ENCODE measurements at regions not wholly inside any gene's neighbourhood (a gene's known extent, or its start where the extent isn't known, plus 50 kb on each side); places are given as distances from the start of the nearest gene placed in this dataset.

DNA sequence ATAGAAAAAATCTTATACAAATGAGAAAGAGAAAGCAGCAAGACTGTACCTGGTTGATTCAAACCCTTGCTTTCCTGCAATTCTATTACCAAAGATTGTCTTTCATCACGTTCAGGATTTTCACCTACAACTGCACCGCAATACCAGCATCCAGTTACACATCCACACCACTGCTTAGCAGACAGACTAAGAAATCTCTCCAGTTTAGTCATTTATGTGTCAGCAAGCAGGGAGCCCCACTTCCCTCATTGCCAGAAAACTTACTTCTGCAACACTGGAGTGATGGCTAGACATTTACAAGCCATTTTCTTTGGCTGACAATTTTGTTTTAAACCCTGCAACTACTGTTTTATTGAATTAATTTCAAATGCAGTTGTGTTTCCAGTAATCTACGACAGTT is 359.6 kb upstream of the MEOX2 start:
- TF ChIP-seq, protein P1, sequence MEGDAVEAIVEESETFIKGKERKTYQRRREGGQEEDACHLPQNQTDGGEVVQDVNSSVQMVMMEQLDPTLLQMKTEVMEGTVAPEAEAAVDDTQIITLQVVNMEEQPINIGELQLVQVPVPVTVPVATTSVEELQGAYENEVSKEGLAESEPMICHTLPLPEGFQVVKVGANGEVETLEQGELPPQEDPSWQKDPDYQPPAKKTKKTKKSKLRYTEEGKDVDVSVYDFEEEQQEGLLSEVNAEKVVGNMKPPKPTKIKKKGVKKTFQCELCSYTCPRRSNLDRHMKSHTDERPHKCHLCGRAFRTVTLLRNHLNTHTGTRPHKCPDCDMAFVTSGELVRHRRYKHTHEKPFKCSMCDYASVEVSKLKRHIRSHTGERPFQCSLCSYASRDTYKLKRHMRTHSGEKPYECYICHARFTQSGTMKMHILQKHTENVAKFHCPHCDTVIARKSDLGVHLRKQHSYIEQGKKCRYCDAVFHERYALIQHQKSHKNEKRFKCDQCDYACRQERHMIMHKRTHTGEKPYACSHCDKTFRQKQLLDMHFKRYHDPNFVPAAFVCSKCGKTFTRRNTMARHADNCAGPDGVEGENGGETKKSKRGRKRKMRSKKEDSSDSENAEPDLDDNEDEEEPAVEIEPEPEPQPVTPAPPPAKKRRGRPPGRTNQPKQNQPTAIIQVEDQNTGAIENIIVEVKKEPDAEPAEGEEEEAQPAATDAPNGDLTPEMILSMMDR (conservative IDR thresholded peaks at IDR 0.05; ENCODE audit: low read depth, low read length): no peak
- TF ChIP-seq POLR2A (IDR thresholded peaks at IDR 0.05; ENCODE audit: low read depth, low read length): no peak
- TF ChIP-seq SMC3 (IDR thresholded peaks at IDR 0.05; ENCODE audit: low read depth, low read length): no peak
- TF ChIP-seq, protein P2, sequence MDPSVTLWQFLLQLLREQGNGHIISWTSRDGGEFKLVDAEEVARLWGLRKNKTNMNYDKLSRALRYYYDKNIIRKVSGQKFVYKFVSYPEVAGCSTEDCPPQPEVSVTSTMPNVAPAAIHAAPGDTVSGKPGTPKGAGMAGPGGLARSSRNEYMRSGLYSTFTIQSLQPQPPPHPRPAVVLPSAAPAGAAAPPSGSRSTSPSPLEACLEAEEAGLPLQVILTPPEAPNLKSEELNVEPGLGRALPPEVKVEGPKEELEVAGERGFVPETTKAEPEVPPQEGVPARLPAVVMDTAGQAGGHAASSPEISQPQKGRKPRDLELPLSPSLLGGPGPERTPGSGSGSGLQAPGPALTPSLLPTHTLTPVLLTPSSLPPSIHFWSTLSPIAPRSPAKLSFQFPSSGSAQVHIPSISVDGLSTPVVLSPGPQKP (IDR thresholded peaks at IDR 0.05; ENCODE audit: borderline replicate concordance, low read depth, low read length): no peak
- TF ChIP-seq MXI1 (IDR thresholded peaks at IDR 0.05; ENCODE audit: borderline replicate concordance, low read depth, low read length): no peak
- TF ChIP-seq, protein P3, sequence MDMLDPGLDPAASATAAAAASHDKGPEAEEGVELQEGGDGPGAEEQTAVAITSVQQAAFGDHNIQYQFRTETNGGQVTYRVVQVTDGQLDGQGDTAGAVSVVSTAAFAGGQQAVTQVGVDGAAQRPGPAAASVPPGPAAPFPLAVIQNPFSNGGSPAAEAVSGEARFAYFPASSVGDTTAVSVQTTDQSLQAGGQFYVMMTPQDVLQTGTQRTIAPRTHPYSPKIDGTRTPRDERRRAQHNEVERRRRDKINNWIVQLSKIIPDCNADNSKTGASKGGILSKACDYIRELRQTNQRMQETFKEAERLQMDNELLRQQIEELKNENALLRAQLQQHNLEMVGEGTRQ (IDR thresholded peaks at IDR 0.05; ENCODE audit: low read depth, low read length): no peak
- TF ChIP-seq RCOR1 (IDR thresholded peaks at IDR 0.05; ENCODE audit: insufficient replicate concordance, low read length): no peak
- TF ChIP-seq CEBPB (IDR thresholded peaks at IDR 0.05; ENCODE audit: low read depth, low read length): 0 out of 2 replicates have a peak, but pooled peaks have one; percentile 5
- no peak for TF ChIP-seq RFX5 (IDR thresholded peaks at IDR 0.05; ENCODE audit: low read depth, low read length)
- TF ChIP-seq BHLHE40 (IDR thresholded peaks at IDR 0.05; ENCODE audit: low read depth, low read length): no peak
